ENCODE measurements at regions not wholly inside any gene's neighbourhood (a gene's known extent, or its start where the extent isn't known, plus 50 kb on each side); places are given as distances from the start of the nearest gene placed in this dataset.

DNA sequence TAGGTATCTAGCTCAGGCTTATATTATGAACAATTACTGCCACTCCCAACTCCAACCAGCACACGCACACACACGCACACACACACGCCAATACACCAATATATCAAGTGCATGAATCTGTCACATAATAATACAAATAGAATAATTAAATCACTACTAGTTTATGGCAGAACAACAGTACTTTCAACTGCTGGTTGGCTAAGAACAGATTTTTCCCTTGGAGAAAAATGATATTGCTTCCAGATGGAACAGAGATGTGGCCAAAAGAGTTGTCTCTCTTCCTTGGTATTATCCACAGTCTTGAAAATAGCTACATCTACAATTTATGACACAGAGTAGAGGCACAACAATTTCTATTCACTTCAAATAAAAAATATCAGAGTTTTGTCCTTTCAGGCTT lies 538.3 kb upstream of the FAT3 start:
- DNase-seq (ENCODE audit: extremely low spot score): no peak
- TF ChIP-seq, protein P1, sequence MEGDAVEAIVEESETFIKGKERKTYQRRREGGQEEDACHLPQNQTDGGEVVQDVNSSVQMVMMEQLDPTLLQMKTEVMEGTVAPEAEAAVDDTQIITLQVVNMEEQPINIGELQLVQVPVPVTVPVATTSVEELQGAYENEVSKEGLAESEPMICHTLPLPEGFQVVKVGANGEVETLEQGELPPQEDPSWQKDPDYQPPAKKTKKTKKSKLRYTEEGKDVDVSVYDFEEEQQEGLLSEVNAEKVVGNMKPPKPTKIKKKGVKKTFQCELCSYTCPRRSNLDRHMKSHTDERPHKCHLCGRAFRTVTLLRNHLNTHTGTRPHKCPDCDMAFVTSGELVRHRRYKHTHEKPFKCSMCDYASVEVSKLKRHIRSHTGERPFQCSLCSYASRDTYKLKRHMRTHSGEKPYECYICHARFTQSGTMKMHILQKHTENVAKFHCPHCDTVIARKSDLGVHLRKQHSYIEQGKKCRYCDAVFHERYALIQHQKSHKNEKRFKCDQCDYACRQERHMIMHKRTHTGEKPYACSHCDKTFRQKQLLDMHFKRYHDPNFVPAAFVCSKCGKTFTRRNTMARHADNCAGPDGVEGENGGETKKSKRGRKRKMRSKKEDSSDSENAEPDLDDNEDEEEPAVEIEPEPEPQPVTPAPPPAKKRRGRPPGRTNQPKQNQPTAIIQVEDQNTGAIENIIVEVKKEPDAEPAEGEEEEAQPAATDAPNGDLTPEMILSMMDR (IDR thresholded peaks at IDR 0.05; ENCODE audit: control extremely low read depth, extremely low read depth, low read depth, missing control alignments): no peak
- POLR2A ChIA-PET: no interaction called here
- CTCF ChIA-PET: no interaction called here

DNA sequence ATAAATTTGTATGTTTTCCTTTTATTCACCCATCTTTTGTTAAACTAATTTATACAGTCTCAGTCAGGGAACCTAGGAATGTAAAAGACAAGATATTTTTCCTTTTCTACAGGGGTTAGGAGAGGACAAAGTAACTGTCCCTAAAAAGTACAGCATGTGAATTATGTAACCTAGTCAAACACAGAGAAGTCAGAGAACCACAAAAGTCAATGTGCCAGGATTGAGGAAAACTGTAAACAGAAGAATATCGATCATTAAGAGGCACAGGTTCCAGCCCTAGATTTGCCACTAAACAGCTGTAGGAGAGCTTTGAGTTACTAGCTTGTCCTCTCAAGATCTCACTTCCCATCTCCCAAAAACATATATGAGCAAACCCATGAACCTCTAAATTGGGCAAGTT lies 550.9 kb upstream of the FAT3 start:
- ChIA-PET CTCF (interaction anchor here (0.6 to 1.0 kb wide), 2 partner anchors 14 to 19 kb away, joined by 3 read pairs; no protein-coding TSS in a partner anchor), POLR2A (no interaction called here)
- TF ChIP-seq, protein P1 (IDR thresholded peaks at IDR 0.05; ENCODE audit: control extremely low read depth, extremely low read depth, low read depth, missing control alignments): no peak
- no peak for DNase-seq (ENCODE audit: extremely low spot score)

DNA sequence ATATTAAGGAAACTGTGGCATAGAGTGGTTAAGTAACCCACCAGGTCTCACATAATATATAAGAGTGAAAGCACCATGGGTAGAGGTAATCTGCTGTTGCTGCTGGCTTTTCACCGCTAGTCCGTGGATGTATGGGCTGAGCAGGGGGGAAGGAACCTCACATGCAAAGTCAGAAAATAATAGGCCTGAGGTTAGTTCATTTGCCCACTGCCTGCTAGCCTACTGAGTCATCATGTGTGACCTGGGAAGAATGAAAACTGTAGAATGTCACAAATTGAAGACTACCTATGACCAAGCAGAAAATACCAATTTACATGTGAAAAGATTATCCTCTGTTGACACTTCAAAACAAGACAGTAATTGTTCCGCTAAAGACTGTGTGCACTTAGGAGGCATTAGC lies 560.1 kb upstream of the FAT3 start:
- TF ChIP-seq, protein P1 (IDR thresholded peaks at IDR 0.05; ENCODE audit: control extremely low read depth, extremely low read depth, low read depth, missing control alignments): no peak
- ChIA-PET CTCF (no interaction called here), POLR2A (no interaction called here)
- no peak for DNase-seq (ENCODE audit: extremely low spot score)

DNA sequence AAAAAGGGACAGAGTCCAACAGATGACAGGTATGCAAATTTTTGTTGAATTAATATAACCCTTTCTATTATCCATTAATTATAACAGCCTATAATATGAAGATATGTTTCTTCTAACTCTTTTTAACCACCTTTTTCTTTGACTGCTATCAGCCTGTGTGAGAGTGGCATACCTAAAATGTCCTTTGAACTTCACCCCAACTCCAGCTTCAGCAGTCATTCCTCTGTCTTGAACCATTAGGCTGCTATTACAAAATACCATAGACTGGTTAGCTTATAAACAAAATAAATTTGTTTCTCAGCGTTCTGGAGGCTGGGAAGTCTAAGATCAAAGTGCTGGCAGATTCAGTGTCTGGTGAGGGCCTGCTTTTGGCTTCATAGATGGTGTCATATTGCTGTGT lies 564.6 kb upstream of the FAT3 start:
- POLR2A ChIA-PET: no interaction called here
- DNase-seq (ENCODE audit: extremely low spot score): no peak
- TF ChIP-seq, protein P1 (IDR thresholded peaks at IDR 0.05; ENCODE audit: control extremely low read depth, extremely low read depth, low read depth, missing control alignments): no peak
- CTCF ChIA-PET: no interaction called here

DNA sequence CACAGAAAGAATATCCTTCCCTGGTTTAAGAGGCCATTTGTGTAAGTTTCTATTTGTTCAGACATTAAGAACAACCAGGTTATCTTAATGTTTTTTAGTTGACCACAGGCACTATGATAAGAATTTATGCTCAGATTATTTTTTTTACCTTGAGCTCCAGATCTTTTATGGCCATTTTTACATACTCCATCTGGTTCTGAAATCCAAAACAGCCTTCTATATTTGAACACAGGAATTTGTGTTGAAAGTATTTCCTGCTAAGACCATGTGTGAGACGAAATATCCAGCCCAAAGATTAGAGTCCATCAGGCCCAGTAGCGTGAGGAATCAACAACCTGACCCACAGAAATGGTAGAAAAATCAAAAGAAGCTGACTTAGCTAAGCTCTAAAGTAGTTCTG lies 569.9 kb upstream of the FAT3 start:
- TF ChIP-seq, protein P1 (IDR thresholded peaks at IDR 0.05; ENCODE audit: control extremely low read depth, extremely low read depth, low read depth, missing control alignments): no peak
- POLR2A ChIA-PET: no interaction called here
- CTCF ChIA-PET: interaction anchor here (1.5 kb wide), 1 partner anchor 19 kb away, joined by 3 read pairs; no protein-coding TSS in a partner anchor
- DNase-seq (ENCODE audit: extremely low spot score): no peak

DNA sequence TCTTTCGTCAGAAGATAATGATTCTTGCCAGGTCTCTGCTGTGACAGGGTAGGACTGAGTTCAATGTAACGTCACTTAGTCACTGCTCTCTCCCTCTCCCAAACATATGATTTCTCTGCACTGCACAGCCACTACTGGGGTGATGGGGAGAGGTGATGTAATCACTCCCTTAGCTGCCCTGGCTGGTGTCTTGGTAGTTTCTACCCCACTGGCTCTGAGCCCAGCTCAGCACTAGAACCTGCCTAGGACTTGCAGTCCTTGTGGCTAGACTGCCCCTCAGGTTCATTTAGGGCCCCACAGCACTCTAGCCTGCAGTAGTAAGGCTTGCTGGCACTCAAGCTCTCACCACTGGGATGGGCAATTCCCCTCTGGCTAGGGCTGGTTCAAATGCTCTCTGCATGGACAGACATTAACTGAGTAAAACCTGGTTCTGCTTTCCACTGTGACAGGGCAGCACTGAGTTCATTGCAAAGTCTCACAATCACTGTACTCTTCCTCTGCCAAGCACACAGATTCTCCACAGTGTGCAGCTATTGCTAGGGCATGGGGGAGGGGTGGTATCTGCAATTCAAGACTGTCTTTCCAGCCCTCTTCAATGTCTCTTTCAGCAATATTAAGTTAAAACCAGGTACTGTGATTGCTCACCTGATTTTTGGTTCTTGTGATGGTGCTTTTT lies 571.4 kb upstream of the FAT3 start:
- POLR2A ChIA-PET: no interaction called here
- CTCF ChIA-PET: no interaction called here
- TF ChIP-seq, protein P1 (IDR thresholded peaks at IDR 0.05; ENCODE audit: control extremely low read depth, extremely low read depth, low read depth, missing control alignments): no peak
- no peak for DNase-seq (ENCODE audit: extremely low spot score)

All from GM10248 (cell line).